Endothelial cell of umbilical vein (primary cell): ENCODE measurements at regions not wholly inside any gene's neighbourhood (a gene's known extent, or its start where the extent isn't known, plus 50 kb on each side); places are given as distances from the start of the nearest gene placed in this dataset.

ENCODE experiments used
- BruUV-seq: library from RNA; stranded (reverse); fragments of 400-500 nt; replicated peaks from 2 replicates; lab custom pipeline; 2021; lab: Mats Ljungman, UMichigan
- CTCF ChIA-PET: fragments of 300-600, 350-600 bp; sonication (Branson Sonifier 250); formaldehyde crosslinking; loops from one replicate; lab custom pipeline; 2021; ENCODE audit warnings: antibody characterized with exemption, inconsistent platforms; lab: Charles Lee
- POLR2A ChIA-PET: fragments of 300-600, 350-600 bp; sonication (Branson Sonifier 250); formaldehyde crosslinking; loops from one replicate; lab custom pipeline; 2021; ENCODE audit warnings: antibody characterized with exemption, inconsistent platforms; lab: Charles Lee
- DNase-seq: peaks from one replicate; pipeline ENCODE4 v3.0.0-alpha.2; 2011; ENCODE audit warnings: low read depth, low spot score
- FAIRE-seq: peaks from 2 replicates; lab custom pipeline; 2011; peaks lifted over from hg19 to GRCh38; lab: Jason Lieb, UNC
- H2AFZ ChIP-seq: 2 replicates; pipeline ENCODE4 v1.6.0; 2012; ENCODE audit warnings: low read depth, low read length, control low read depth, inconsistent platforms
- H3K27ac ChIP-seq: 2 replicates; pipeline ENCODE4 v1.5.1; 2011; ENCODE audit warnings: low read depth, mild to moderate bottlenecking, control low read depth, low read length, moderate library complexity; ENCODE audit not compliant: insufficient read depth
- H3K27me3 ChIP-seq, 2 experiments: 2 replicates each; pipeline versions ENCODE4 v1.6.0 to v1.6.1; 2011; ENCODE audit warnings: low read length in 2 of 2, mixed read lengths in 1 of 2; ENCODE audit not compliant: control insufficient read depth in 2 of 2, insufficient read depth in 2 of 2
- H3K36me3 ChIP-seq, 2 experiments: 2 replicates in 1 of 2; 3 replicates in 1 of 2; pipeline ENCODE4 v1.5.1; 2011; ENCODE audit warnings: low read length in 2 of 2, mild to moderate bottlenecking in 1 of 2, moderate library complexity in 1 of 2; ENCODE audit not compliant: control insufficient read depth in 2 of 2, insufficient read depth in 2 of 2; ENCODE audit errors: extremely low read depth in 1 of 2
- H3K4me1 ChIP-seq: 3 replicates; pipeline ENCODE4 v1.5.1; 2011; ENCODE audit warnings: mild to moderate bottlenecking, low read length; ENCODE audit not compliant: control insufficient read depth, insufficient read depth; ENCODE audit errors: extremely low read depth
- H3K4me2 ChIP-seq: 2 replicates; pipeline ENCODE4 v1.6.1; 2011; ENCODE audit warnings: low read length, control low read depth, mixed read lengths; ENCODE audit not compliant: insufficient read depth
- H3K4me3 ChIP-seq, 3 experiments: fragments of 200-600 bp in 1 of 3; sonication (generic), shearing (Covaris generic) in 1 of 3; replicated peaks in 1 of 3; 2 replicates each; pipeline ENCODE4 v1.5.1; 2011 to 2016; ENCODE audit warnings: control low read depth in 3 of 3, low read length in 3 of 3, mild to moderate bottlenecking in 2 of 3, inconsistent platforms in 1 of 3, low read depth in 1 of 3, moderate library complexity in 1 of 3; ENCODE audit not compliant: insufficient read depth in 1 of 3
- H3K79me2 ChIP-seq: 2 replicates; pipeline ENCODE4 v1.6.0; 2012; ENCODE audit warnings: low read length, inconsistent platforms; ENCODE audit not compliant: control insufficient read depth, insufficient read depth
- H3K9ac ChIP-seq: replicated peaks from 2 replicates; pipeline ENCODE3; 2011; ENCODE audit warnings: low read length, control low read depth; ENCODE audit not compliant: insufficient read depth; ENCODE audit errors: extremely low read depth
- H3K9me1 ChIP-seq: replicated peaks from 3 replicates; pipeline ENCODE4 v1.6.0; 2011; ENCODE audit warnings: mild to moderate bottlenecking, low read length; ENCODE audit not compliant: control insufficient read depth, insufficient read depth; ENCODE audit errors: extremely low read depth
- H3K9me3 ChIP-seq: replicated peaks from 2 replicates; pipeline ENCODE4 v1.5.1; 2012; ENCODE audit warnings: low read length, inconsistent platforms; ENCODE audit not compliant: control insufficient read depth, insufficient read depth
- H4K20me1 ChIP-seq: replicated peaks from 2 replicates; pipeline ENCODE3; 2011; ENCODE audit warnings: mild to moderate bottlenecking, low read length; ENCODE audit not compliant: control insufficient read depth, insufficient read depth; ENCODE audit errors: extremely low read depth
- CTCF ChIP-seq, 2 donors: IDR thresholded peaks; 1 replicate in 1 of 2; 2 replicates in 1 of 2; pipeline ENCODE4 v1.5.1; 2011; ENCODE audit warnings: low read length in 2 of 2, mild to moderate bottlenecking in 2 of 2, moderate library complexity in 2 of 2, control low read depth in 1 of 2, inconsistent platforms in 1 of 2, low read depth in 1 of 2; ENCODE audit not compliant: insufficient read depth in 1 of 2; ENCODE audit errors: extremely low read depth in 1 of 2
- FOS ChIP-seq: IDR thresholded peaks from 2 replicates; pipeline ENCODE4 v1.6.1; 2011; ENCODE audit warnings: mild to moderate bottlenecking, low read length, moderate library complexity, borderline replicate concordance; ENCODE audit not compliant: insufficient read depth
- GATA2 ChIP-seq: IDR thresholded peaks from 2 replicates; pipeline ENCODE4 v1.7.0; 2011; ENCODE audit warnings: low read depth, mild to moderate bottlenecking, moderate library complexity, mixed read lengths, low read length; ENCODE audit not compliant: insufficient read length, insufficient read depth
- JUN ChIP-seq: IDR thresholded peaks from 2 replicates; pipeline ENCODE4 v1.6.1; 2011; ENCODE audit warnings: borderline replicate concordance, low read depth; ENCODE audit not compliant: insufficient read length, insufficient read depth
- MYC ChIP-seq: IDR thresholded peaks from one replicate; pipeline ENCODE4 v1.6.1; 2011; ENCODE audit warnings: mild to moderate bottlenecking, low read depth, low read length
- POLR2A ChIP-seq: IDR thresholded peaks from 2 replicates; pipeline ENCODE4 v1.6.1; 2012; ENCODE audit warnings: low read depth, mild to moderate bottlenecking, control low read depth, low read length
- POLR2AphosphoS5 ChIP-seq: IDR thresholded peaks from 2 replicates; pipeline ENCODE4 v1.6.1; 2012; ENCODE audit warnings: low read depth, mild to moderate bottlenecking, control low read depth, low read length, moderate library complexity; ENCODE audit not compliant: insufficient read depth
- dilution Hi-C: fragments of 300-500 bp; cut with MboI; formaldehyde crosslinking; loops from one replicate; pipeline ENCODE4 v1.15.0; 2019; ENCODE audit warnings: low sequenced_read_pairs; ENCODE audit not compliant: extremely low pct_ligation_motif_present
- intact Hi-C: fragments of 100-400 bp; cut with micrococcal nuclease; formaldehyde crosslinking; loops from one replicate; pipeline ENCODE4 v1.10.0; 2022

DNA sequence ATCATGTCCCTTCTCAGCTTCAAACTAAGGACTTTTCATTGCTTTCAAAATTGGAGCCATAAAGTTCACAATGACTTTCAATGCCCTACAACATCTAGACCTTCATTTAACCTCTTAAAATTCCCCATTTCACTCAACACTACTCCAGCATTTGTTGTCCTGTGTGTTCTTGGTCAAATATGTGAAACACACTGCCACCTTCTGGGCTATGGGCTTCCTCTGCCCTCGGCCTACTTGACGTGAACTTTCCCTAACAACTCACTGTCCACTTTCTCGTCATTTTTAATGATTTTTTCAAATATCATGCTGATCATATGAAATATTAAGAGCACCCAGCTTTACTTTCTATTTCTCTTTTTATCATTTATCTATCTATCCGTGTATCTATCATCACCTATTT lies 2018.4 kb downstream of the NCAM2 start:
- no peaks in the 10 kb centered on the region for H3K36me3 ChIP-seq
- H3K4me3 ChIP-seq = no peak overlapping the region
- dilution Hi-C loops (no loop called here), intact Hi-C loops (loop anchor here (5.0 to 10.0 kb wide), 3 partner anchors 148 to 1854 kb away; no protein-coding TSS in a partner anchor)
- no peaks in the 10 kb centered on the region for H3K9me1 ChIP-seq
- peak; percentile 83 for DNase-seq
- ChIA-PET CTCF (interaction anchor here (0.7 to 2.8 kb wide), 13 partner anchors 9 to 443 kb away, joined by 3 to 15 read pairs (median 5); no protein-coding TSS in a partner anchor), POLR2A (no interaction called here)
- TF ChIP-seq FOS = no peak
- TF ChIP-seq MYC = no peak
- no peak for TF ChIP-seq POLR2AphosphoS5
- TF ChIP-seq CTCF (IDR thresholded peaks at IDR 0.05; ENCODE audit: extremely low read depth in 1 of 2, insufficient read depth in 1 of 2, low read depth in 1 of 2, low read length in 2 of 2) = peak; percentile 59 to 65
- TF ChIP-seq POLR2A = no peak
- H4K20me1 ChIP-seq = no peaks in the 10 kb centered on the region
- peak overlapping the region; percentile 98 for H3K27ac ChIP-seq
- BruUV-seq = no TSS peak
- H3K9me3 ChIP-seq = no peaks in the 10 kb centered on the region
- H3K79me2 ChIP-seq = no peaks in the 10 kb centered on the region
- peak; percentile 76 for FAIRE-seq
- peak overlapping the region; percentile 44 for H2AFZ ChIP-seq
- no peak overlapping the region for H3K9ac ChIP-seq
- no peaks in the 10 kb centered on the region for H3K27me3 ChIP-seq
- peaks cover 36% of the 10 kb centered on the region for H3K4me1 ChIP-seq
- peak overlapping the region; percentile 29 for H3K4me2 ChIP-seq

GRCh38 chr21:23017989-23018388 lies 2019.8 kb downstream of the NCAM2 start:
- DNase-seq (peak; percentile 58), FAIRE-seq (peak; percentile 69)
- Histone ChIP-seq H3K4me2 (peak overlapping the region; percentile 67), H3K4me3 (peak overlapping the region in 1 of 3 experiments; percentile 23), H3K79me2 (no peaks in the 10 kb centered on the region), H3K9me3 (no peaks in the 10 kb centered on the region), H2AFZ (peak overlapping the region; percentile 75), H3K9ac (peak overlapping the region; percentile 61), H3K27ac (peak overlapping the region; percentile 98), H4K20me1 (no peaks in the 10 kb centered on the region), H3K9me1 (no peaks in the 10 kb centered on the region), H3K36me3 (no peaks in the 10 kb centered on the region), H3K4me1 (peaks cover 35% of the 10 kb centered on the region), H3K27me3 (no peaks in the 10 kb centered on the region)
- intact Hi-C loops (loop anchor here (2.0 to 10.0 kb wide), 4 partner anchors 147 to 1856 kb away; no protein-coding TSS in a partner anchor), dilution Hi-C loops (no loop called here)
- no TSS peak for BruUV-seq
- ChIA-PET POLR2A (no interaction called here), CTCF (interaction anchor here (0.6 to 2.8 kb wide), 11 partner anchors 9 to 1786 kb away, joined by 3 to 15 read pairs (median 5); no protein-coding TSS in a partner anchor)
- TF ChIP-seq JUN = peak; percentile 57
- no peak for TF ChIP-seq GATA2
- no peak for TF ChIP-seq CTCF (IDR thresholded peaks at IDR 0.05; ENCODE audit: extremely low read depth in 1 of 2, insufficient read depth in 1 of 2, low read depth in 1 of 2, low read length in 2 of 2)
- TF ChIP-seq FOS = peak; percentile 80
